PC-3 (cell line): ENCODE measurements at regions not wholly inside any gene's neighbourhood (a gene's known extent, or its start where the extent isn't known, plus 50 kb on each side); places are given as distances from the start of the nearest gene placed in this dataset.
A peak's percentile ranks its signal among the peaks of the same experiment; 100 is the strongest.
"Not testable (repeated sequence)": the region's sequence is repeated elsewhere in the genome, so short reads cannot be mapped to it uniquely, and the experiment has no call there.

Source experiments
- ATAC-seq: fragments of 200-7000 bp; cut with Tn5 transposase; 2 replicates; pipeline ENCODE4 v1.9.1; 2020; ENCODE audit warnings: mild to moderate bottlenecking, moderate library complexity
- BruUV-seq: library from RNA; stranded (reverse); fragments of 400-500 nt; replicated peaks from 2 replicates; lab custom pipeline; 2021; lab: Mats Ljungman, UMichigan
- CTCF ChIA-PET: fragments of 300-600 bp; sonication (Branson Sonifier 250); formaldehyde crosslinking; loops from one replicate; lab custom pipeline; 2022; ENCODE audit warnings: antibody characterized with exemption; lab: Charles Lee
- POLR2A ChIA-PET: fragments of 300-600 bp; sonication (Branson Sonifier 250); formaldehyde crosslinking; loops from one replicate; lab custom pipeline; 2022; ENCODE audit warnings: antibody characterized with exemption; ENCODE audit not compliant: unreplicated experiment; lab: Charles Lee
- DNase-seq: peaks from one replicate; pipeline ENCODE4 v3.0.0-alpha.2; 2015
- H2AFZ ChIP-seq: fragments of 300-600 bp; sonication (generic); 2 replicates; pipeline ENCODE4 v1.6.0; 2016; ENCODE audit warnings: antibody characterized with exemption, low read length
- H3F3A ChIP-seq: fragments of 300-600 bp; sonication (generic); one replicate; pipeline ENCODE4 v1.6.0; 2017; ENCODE audit warnings: antibody characterized with exemption, low read length, control low read depth, mild to moderate bottlenecking; ENCODE audit not compliant: unreplicated experiment
- H3K27ac ChIP-seq: fragments of 300-600 bp; sonication (generic); 2 replicates; pipeline ENCODE4 v1.5.1; 2016; ENCODE audit warnings: mild to moderate bottlenecking, low read length
- H3K27me3 ChIP-seq: fragments of 300-600 bp; sonication (generic); 2 replicates; pipeline ENCODE4 v1.6.1; 2016; ENCODE audit warnings: low read length, mixed read lengths
- H3K36me3 ChIP-seq: fragments of 300-600 bp; sonication (generic); 2 replicates; pipeline ENCODE4 v1.6.1; 2016; ENCODE audit warnings: low read depth, mixed run types, low read length, mixed read lengths
- H3K4me1 ChIP-seq: fragments of 300-600 bp; sonication (generic); 2 replicates; pipeline ENCODE4 v1.5.1; 2016; ENCODE audit warnings: low read length; ENCODE audit not compliant: insufficient read depth
- H3K4me2 ChIP-seq: fragments of 300-600 bp; sonication (generic); 2 replicates; pipeline ENCODE4 v1.6.0; 2016; ENCODE audit warnings: low read length
- H3K4me3 ChIP-seq: fragments of 300-600 bp; sonication (generic); 2 replicates; pipeline ENCODE4 v1.5.1; 2016; ENCODE audit warnings: mild to moderate bottlenecking, low read length, mixed read lengths
- H3K79me2 ChIP-seq: fragments of 300-600 bp; sonication (generic); 2 replicates; pipeline ENCODE4 v1.6.1; 2017; ENCODE audit warnings: low read length, mixed read lengths
- H3K9ac ChIP-seq: fragments of 300-600 bp; sonication (generic); 2 replicates; pipeline ENCODE4 v1.6.0; 2016; ENCODE audit warnings: mild to moderate bottlenecking, low read length
- H3K9me2 ChIP-seq: fragments of 300-600 bp; sonication (generic); replicated peaks from 2 replicates; pipeline ENCODE4 v1.6.1; 2016; ENCODE audit warnings: mixed run types, low read length, mixed read lengths
- H3K9me3 ChIP-seq: fragments of 300-600 bp; sonication (generic); 2 replicates; pipeline ENCODE4 v1.6.1; 2016; ENCODE audit warnings: low read length, mixed read lengths
- H4K20me1 ChIP-seq: fragments of 300-600 bp; sonication (generic); 2 replicates; pipeline ENCODE4 v1.6.1; 2016; ENCODE audit warnings: low read length, mixed read lengths
- EZH2 ChIP-seq: fragments of 300-600 bp; sonication (generic); IDR thresholded peaks from one replicate; pipeline ENCODE4 v1.6.1; 2017; ENCODE audit warnings: antibody characterized with exemption, mild to moderate bottlenecking, low read length; ENCODE audit not compliant: unreplicated experiment
- EZH2phosphoT487 ChIP-seq: fragments of 300-600 bp; sonication (generic); IDR thresholded peaks from 2 replicates; pipeline ENCODE4 v1.6.1; 2018; ENCODE audit warnings: mild to moderate bottlenecking, antibody characterized with exemption, low read length, borderline replicate concordance
- intact Hi-C: fragments of 100-400 bp; cut with micrococcal nuclease; formaldehyde crosslinking; loops from 2 replicates; pipeline ENCODE4 v1.9.0; 2023
- TF ChIP-seq, protein P1 (sequence below): fragments of 300-600 bp; sonication (generic); conservative IDR thresholded peaks from 2 replicates; pipeline ENCODE4 v1.5.1; 2017; ENCODE audit warnings: antibody characterized with exemption, low read depth, mild to moderate bottlenecking, low read length

DNA sequence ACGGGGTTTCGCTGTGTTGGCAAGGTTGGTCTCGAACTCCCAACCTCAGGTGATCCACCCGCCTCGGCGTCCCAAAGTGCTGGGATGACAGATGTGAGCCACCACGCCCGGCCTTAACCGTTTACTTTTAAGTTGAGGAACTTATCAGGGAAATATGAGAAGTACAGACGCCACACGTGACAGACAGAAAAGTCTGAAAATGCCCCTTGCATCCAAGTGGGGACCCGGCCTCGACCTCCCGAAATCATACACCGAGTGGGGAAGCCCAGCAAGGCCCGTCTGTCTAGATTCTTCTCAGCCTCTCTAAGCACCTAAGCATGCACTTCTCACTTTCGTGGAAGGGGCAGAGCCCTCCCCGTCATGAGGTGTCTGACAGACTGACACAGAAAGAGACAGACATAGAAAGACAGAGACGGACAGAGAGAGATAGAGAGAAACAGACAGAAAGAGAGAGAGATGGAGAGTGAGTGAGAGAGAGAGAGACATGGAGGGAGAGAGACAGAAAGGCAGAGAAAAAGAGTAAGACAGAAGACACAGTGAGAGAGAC is 107.3 kb upstream of the ANKRD30BL start:
- intact Hi-C loops, result loop anchor here (2.0 to 10.0 kb wide), 8 partner anchors 146 to 1573 kb away; partner anchors contain the start of genes GPR39, LYPD1 and NCKAP5

DNA sequence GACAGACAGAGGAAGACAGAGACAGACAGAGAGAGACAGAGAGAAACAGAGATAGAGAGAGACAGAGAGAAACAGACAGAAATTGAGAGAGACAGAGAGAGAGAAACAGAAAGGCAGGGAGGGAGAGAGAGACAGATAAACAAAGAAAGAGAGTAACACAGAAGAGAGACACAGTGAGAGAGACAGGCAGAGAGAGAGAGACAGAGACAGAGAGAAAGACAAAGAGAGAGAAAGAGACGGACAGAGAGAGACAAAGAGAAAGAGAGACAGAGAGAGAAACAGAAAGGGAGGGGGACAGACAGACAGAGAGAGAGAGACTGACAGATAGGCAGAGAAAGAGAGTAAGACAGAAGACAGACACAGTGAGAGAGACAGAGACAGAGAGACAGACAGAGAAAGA is 108.5 kb upstream of the ANKRD30BL start:
- POLR2A ChIA-PET, result no interaction called here
- peaks cover 8% of the 10 kb centered on the region; the same call in 1 of the 2 replicates for H3K4me1 ChIP-seq
- TF ChIP-seq, protein P1, sequence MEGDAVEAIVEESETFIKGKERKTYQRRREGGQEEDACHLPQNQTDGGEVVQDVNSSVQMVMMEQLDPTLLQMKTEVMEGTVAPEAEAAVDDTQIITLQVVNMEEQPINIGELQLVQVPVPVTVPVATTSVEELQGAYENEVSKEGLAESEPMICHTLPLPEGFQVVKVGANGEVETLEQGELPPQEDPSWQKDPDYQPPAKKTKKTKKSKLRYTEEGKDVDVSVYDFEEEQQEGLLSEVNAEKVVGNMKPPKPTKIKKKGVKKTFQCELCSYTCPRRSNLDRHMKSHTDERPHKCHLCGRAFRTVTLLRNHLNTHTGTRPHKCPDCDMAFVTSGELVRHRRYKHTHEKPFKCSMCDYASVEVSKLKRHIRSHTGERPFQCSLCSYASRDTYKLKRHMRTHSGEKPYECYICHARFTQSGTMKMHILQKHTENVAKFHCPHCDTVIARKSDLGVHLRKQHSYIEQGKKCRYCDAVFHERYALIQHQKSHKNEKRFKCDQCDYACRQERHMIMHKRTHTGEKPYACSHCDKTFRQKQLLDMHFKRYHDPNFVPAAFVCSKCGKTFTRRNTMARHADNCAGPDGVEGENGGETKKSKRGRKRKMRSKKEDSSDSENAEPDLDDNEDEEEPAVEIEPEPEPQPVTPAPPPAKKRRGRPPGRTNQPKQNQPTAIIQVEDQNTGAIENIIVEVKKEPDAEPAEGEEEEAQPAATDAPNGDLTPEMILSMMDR, result no peak
- TF ChIP-seq EZH2phosphoT487 (no peak), EZH2 (no peak)
- H3F3A ChIP-seq, result no peaks in the 10 kb centered on the region
- H3K9me2 ChIP-seq, result no peaks in the 10 kb centered on the region
- no peak for ATAC-seq
- H3K36me3 ChIP-seq, result no peaks in the 10 kb centered on the region
- BruUV-seq, result no TSS peak
- CTCF ChIA-PET, result no interaction called here
- H3K27ac ChIP-seq, result no peak overlapping the region
- H3K4me2 ChIP-seq, result peak overlapping the region; percentile 42; the same call in 1 of the 2 replicates
- no peak overlapping the region for H3K9ac ChIP-seq
- H4K20me1 ChIP-seq, result no peaks in the 10 kb centered on the region
- H3K27me3 ChIP-seq, result no peaks in the 10 kb centered on the region
- no peaks in the 10 kb centered on the region for H3K79me2 ChIP-seq
- no peak overlapping the region for H3K4me3 ChIP-seq
- no peaks in the 10 kb centered on the region for H3K9me3 ChIP-seq
- intact Hi-C loops, result no loop called here
- no peak for DNase-seq
- peak overlapping the region; percentile 79 for H2AFZ ChIP-seq

More for the DNA sequence above, 107.3 kb upstream of the ANKRD30BL start:
- no peaks in the 10 kb centered on the region for H3F3A ChIP-seq
- ChIA-PET POLR2A (no interaction called here), CTCF (no interaction called here)
- H3K79me2 ChIP-seq, result no peaks in the 10 kb centered on the region
- H3K4me1 ChIP-seq, result peaks cover 8% of the 10 kb centered on the region; the same call in 1 of the 2 replicates
- no peaks in the 10 kb centered on the region for H4K20me1 ChIP-seq
- H3K27ac ChIP-seq, result no peak overlapping the region
- TF ChIP-seq EZH2phosphoT487 (no peak), EZH2 (no peak)
- TF ChIP-seq, protein P1, result no peak
- H3K36me3 ChIP-seq, result no peaks in the 10 kb centered on the region
- 0 out of 2 replicates have a peak overlapping the region, but pooled peaks have one; percentile 22 for H3K4me2 ChIP-seq
- no peak for DNase-seq
- no peaks in the 10 kb centered on the region for H3K9me3 ChIP-seq
- peak overlapping the region; percentile 48; the same call in 1 of the 2 replicates for H2AFZ ChIP-seq
- H3K9me2 ChIP-seq, result no peaks in the 10 kb centered on the region
- no peak overlapping the region for H3K9ac ChIP-seq
- H3K4me3 ChIP-seq, result no peak overlapping the region
- H3K27me3 ChIP-seq, result no peaks in the 10 kb centered on the region
- no TSS peak for BruUV-seq
- ATAC-seq, result no peak

DNA sequence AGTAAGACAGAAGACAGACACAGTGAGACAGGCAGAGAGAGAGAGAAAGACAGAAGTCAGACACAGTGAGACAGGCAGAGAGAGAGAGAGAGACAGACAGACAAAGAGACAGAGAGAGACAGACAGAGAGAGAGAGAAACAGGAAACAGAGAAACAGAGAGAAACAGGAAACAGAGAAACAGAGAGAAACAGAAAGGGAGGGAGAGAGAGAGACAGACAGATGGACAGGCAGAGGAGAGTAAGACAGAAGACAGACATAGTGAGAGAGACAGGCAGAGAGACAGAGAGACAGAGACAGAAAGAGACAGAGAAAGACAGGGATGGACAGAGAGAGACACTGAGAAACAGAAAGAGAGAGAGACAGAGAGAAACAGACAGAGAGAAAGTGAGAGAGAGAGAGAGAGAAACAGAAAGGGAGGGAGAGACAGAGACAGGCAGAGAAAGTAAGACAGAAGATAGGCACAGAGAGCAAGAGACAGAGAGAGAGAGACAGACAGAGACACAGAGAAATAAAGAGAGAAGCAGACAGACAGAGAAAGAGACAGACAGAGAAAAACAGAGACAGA is 109.3 kb upstream of the ANKRD30BL start:
- Histone ChIP-seq H3K27me3 (no peaks in the 10 kb centered on the region), H2AFZ (peak overlapping the region; percentile 79), H3K9me3 (no peaks in the 10 kb centered on the region), H3K4me3 (no peak overlapping the region), H3K27ac (no peak overlapping the region), H3F3A (no peaks in the 10 kb centered on the region), H4K20me1 (no peaks in the 10 kb centered on the region), H3K79me2 (no peaks in the 10 kb centered on the region), H3K4me2 (peak overlapping the region; percentile 42), H3K9me2 (no peaks in the 10 kb centered on the region), H3K36me3 (no peaks in the 10 kb centered on the region), H3K4me1 (peaks cover 8% of the 10 kb centered on the region; the same call in 1 of the 2 replicates), H3K9ac (no peak overlapping the region)
- no TSS peak for BruUV-seq
- ChIA-PET CTCF (no interaction called here), POLR2A (no interaction called here)
- ATAC-seq (no peak), DNase-seq (no peak)
- intact Hi-C loops, result no loop called here
- TF ChIP-seq, protein P1, result no peak

DNA sequence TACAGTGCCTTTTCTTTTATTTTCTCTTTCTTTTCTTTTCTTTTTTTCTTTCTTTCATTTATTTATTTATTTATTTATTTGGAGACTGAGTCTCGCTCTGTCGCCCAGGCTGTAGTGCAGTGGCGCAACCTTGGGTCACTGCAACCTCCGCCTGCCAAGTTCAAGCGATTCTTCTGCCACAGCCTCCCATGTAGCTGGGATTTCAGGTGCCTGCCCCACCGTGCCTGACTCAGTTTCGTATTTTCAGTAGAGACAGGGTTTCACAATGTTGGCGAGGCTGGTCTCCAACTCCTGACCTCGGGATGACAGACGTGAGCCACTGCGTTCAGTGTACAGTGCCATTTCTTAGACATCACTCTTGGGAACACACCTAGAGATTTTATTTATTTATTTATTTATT is 110.0 kb upstream of the ANKRD30BL start:
- H3K9me2 ChIP-seq, intact Hi-C loops, H2AFZ ChIP-seq, H3K36me3 ChIP-seq, H3K4me1 ChIP-seq, H3K4me3 ChIP-seq, DNase-seq, BruUV-seq, ATAC-seq, H3K27me3 ChIP-seq, H3F3A ChIP-seq, H3K27ac ChIP-seq, H4K20me1 ChIP-seq, POLR2A ChIA-PET, H3K9ac ChIP-seq, H3K4me2 ChIP-seq, H3K9me3 ChIP-seq, H3K79me2 ChIP-seq, CTCF ChIA-PET: not testable (repeated sequence)
